GM23338 (cell line): ENCODE measurements at regions not wholly inside any gene's neighbourhood (a gene's known extent, or its start where the extent isn't known, plus 50 kb on each side); places are given as distances from the start of the nearest gene placed in this dataset.

Source experiments
- ATAC-seq: fragments of 200-7000 bp; cut with Tn5 transposase; 3 replicates; pipeline ENCODE4 v1.9.1; 2020
- DNase-seq: peaks from one replicate; pipeline ENCODE4 v3.0.0-alpha.2; 2015; ENCODE audit warnings: low spot score
- H2AFZ ChIP-seq: fragments of 200-600 bp; sonication (generic); 2 replicates; pipeline ENCODE4 v1.8.0; 2016; ENCODE audit warnings: antibody characterized with exemption, mild to moderate bottlenecking, moderate library complexity
- H3F3A ChIP-seq: fragments of 200-600 bp; sonication (generic); replicated peaks from 2 replicates; pipeline ENCODE4 v1.8.0; 2017; ENCODE audit warnings: antibody characterized with exemption, mixed run types, low read depth
- H3K27ac ChIP-seq: fragments of 200-600 bp; sonication (generic); 2 replicates; pipeline ENCODE4 v1.6.1; 2016; ENCODE audit warnings: low read depth
- H3K27me3 ChIP-seq: fragments of 200-600 bp; sonication (generic); 2 replicates; pipeline ENCODE4 v1.8.0; 2016; ENCODE audit warnings: mild to moderate bottlenecking, mixed run types, moderate library complexity; ENCODE audit not compliant: insufficient read depth
- H3K36me3 ChIP-seq: fragments of 200-600 bp; sonication (generic); 2 replicates; pipeline ENCODE4 v1.8.0; 2016; ENCODE audit warnings: mild to moderate bottlenecking; ENCODE audit not compliant: insufficient read depth
- H3K4me1 ChIP-seq: fragments of 200-600 bp; sonication (generic); 2 replicates; pipeline ENCODE4 v1.8.0; 2016; ENCODE audit warnings: mild to moderate bottlenecking, moderate library complexity; ENCODE audit not compliant: insufficient read depth
- H3K4me2 ChIP-seq: fragments of 200-600 bp; sonication (generic); 2 replicates; pipeline ENCODE4 v1.7.1; 2017; ENCODE audit warnings: mixed run types
- H3K4me3 ChIP-seq: fragments of 200-600 bp; sonication (generic); 2 replicates; pipeline ENCODE4 v1.6.1; 2016; ENCODE audit warnings: mixed run types
- H3K79me2 ChIP-seq: fragments of 200-600 bp; sonication (generic); replicated peaks from 2 replicates; pipeline ENCODE4 v1.8.0; 2017; ENCODE audit warnings: mild to moderate bottlenecking; ENCODE audit not compliant: insufficient read depth
- H3K9me2 ChIP-seq: fragments of 200-600 bp; sonication (generic); 2 replicates; pipeline ENCODE4 v1.8.0; 2017; ENCODE audit not compliant: insufficient read depth
- H4K20me1 ChIP-seq: fragments of 200-600 bp; sonication (generic); replicated peaks from 2 replicates; pipeline ENCODE4 v1.8.0; 2017; ENCODE audit warnings: mild to moderate bottlenecking; ENCODE audit not compliant: insufficient read depth
- H3K27ac Mint-ChIP-seq: 2 replicates; pipeline ENCODE4 v1.8.0; 2020; ENCODE audit warnings: inconsistent platforms, mild to moderate bottlenecking, moderate library complexity, mixed read lengths
- H3K27me3 Mint-ChIP-seq: 3 replicates; pipeline ENCODE4 v1.8.0; 2022; ENCODE audit warnings: low read depth, mild to moderate bottlenecking, moderate library complexity, mixed read lengths, inconsistent platforms; ENCODE audit not compliant: insufficient read depth, poor library complexity
- H3K36me3 Mint-ChIP-seq: 3 replicates; pipeline ENCODE4 v1.8.0; 2021; ENCODE audit warnings: low read depth, mild to moderate bottlenecking, inconsistent platforms, moderate library complexity, mixed read lengths
- H3K4me1 Mint-ChIP-seq: 3 replicates; pipeline ENCODE4 v1.8.0; 2020; ENCODE audit warnings: mild to moderate bottlenecking, inconsistent platforms, mixed read lengths
- H3K4me3 Mint-ChIP-seq: 3 replicates; pipeline ENCODE4 v1.8.0; 2021; ENCODE audit warnings: moderate library complexity, mild to moderate bottlenecking, inconsistent platforms, mixed read lengths
- H3K9me3 Mint-ChIP-seq: 3 replicates; pipeline ENCODE4 v1.8.0; 2020; ENCODE audit warnings: moderate library complexity, mild to moderate bottlenecking, inconsistent platforms, mixed read lengths
- CREB1 ChIP-seq: fragments of 250-450 bp; sonication (Bioruptor Pico); IDR thresholded peaks from 2 replicates; pipeline ENCODE4 v1.5.0; 2020; ENCODE audit warnings: low read depth, mild to moderate bottlenecking, moderate library complexity
- EZH2 ChIP-seq: fragments of 200-600 bp; sonication (generic); IDR thresholded peaks from one replicate; pipeline ENCODE4 v1.8.0; 2017; ENCODE audit warnings: antibody characterized with exemption, mild to moderate bottlenecking, low read depth; ENCODE audit not compliant: unreplicated experiment
- EZH2phosphoT487 ChIP-seq: fragments of 200-600 bp; sonication (generic); IDR thresholded peaks from one replicate; pipeline ENCODE4 v1.8.1; 2018; ENCODE audit warnings: antibody characterized with exemption; ENCODE audit not compliant: unreplicated experiment
- NANOG ChIP-seq: IDR thresholded peaks from 2 replicates; pipeline ENCODE4 v1.6.1; 2016; ENCODE audit warnings: antibody characterized with exemption, borderline replicate concordance
- STAT1 ChIP-seq: IDR thresholded peaks from one replicate; pipeline ENCODE4 v1.6.1; 2016; ENCODE audit warnings: antibody characterized with exemption; ENCODE audit not compliant: unreplicated experiment
- ZNF331 ChIP-seq: fragments of 250-450 bp; sonication (Bioruptor Pico); IDR thresholded peaks from 2 replicates; pipeline ENCODE4 v1.5.0; 2020; ENCODE audit warnings: low read depth, mild to moderate bottlenecking, moderate library complexity
- TF ChIP-seq, protein P1 (sequence below): IDR thresholded peaks from one replicate; pipeline ENCODE4 v1.6.1; 2018; ENCODE audit warnings: antibody characterized with exemption; ENCODE audit not compliant: unreplicated experiment

DNA sequence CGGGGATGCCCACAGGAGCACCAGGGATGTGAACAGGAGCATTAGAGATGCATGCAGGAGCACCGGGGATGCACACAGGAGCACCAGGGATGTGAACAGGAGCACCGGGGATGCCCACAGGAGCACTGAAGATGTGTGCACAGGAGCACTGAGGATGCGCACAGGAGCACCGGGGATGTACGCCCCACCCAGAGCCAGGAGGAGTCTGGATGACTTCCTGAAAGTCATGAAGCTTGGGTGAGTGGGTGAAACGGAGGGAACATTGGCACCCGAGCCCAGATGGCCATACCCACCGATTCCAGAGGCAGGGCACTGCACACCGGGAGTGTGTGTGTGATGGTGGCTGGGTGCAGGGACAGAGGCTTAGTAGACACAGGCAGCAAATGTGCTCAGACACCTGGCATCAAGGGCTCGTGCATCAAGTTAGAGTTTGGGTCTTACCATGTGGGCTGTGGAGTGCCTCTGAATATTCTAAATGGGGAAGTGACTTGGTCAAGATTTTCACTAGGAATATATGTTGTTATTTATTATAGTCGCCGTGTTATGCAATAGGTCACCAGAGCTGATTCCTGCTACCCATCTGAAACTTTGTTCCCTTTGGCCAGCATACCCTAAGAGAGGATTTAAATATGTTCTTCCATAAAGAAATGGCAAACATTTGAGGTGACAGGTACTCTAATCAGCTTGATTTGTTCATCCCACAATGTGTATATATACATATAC is 365.8 kb upstream of the MYT1L start (continued):
- TF ChIP-seq, protein P1, sequence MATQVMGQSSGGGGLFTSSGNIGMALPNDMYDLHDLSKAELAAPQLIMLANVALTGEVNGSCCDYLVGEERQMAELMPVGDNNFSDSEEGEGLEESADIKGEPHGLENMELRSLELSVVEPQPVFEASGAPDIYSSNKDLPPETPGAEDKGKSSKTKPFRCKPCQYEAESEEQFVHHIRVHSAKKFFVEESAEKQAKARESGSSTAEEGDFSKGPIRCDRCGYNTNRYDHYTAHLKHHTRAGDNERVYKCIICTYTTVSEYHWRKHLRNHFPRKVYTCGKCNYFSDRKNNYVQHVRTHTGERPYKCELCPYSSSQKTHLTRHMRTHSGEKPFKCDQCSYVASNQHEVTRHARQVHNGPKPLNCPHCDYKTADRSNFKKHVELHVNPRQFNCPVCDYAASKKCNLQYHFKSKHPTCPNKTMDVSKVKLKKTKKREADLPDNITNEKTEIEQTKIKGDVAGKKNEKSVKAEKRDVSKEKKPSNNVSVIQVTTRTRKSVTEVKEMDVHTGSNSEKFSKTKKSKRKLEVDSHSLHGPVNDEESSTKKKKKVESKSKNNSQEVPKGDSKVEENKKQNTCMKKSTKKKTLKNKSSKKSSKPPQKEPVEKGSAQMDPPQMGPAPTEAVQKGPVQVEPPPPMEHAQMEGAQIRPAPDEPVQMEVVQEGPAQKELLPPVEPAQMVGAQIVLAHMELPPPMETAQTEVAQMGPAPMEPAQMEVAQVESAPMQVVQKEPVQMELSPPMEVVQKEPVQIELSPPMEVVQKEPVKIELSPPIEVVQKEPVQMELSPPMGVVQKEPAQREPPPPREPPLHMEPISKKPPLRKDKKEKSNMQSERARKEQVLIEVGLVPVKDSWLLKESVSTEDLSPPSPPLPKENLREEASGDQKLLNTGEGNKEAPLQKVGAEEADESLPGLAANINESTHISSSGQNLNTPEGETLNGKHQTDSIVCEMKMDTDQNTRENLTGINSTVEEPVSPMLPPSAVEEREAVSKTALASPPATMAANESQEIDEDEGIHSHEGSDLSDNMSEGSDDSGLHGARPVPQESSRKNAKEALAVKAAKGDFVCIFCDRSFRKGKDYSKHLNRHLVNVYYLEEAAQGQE: no peak

DNA sequence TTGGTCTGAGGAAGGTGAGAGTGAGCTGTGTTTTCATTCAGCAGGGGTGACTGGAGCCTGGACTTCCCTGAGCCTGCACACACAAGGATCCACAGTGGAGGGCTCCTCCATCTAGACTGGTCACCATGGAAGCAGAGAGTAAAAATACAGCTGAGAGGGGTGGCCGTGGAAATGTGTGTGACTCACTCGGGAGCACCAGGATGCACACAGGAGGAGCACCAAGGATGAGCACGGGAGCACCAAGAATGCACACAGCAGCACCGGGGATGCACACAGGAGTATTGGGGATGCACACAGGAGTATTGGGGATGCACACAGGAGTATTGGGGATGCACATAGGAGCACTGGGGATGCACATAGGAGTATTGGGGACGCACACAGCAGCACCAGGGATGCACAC is 365.2 kb upstream of the MYT1L start:
- ATAC-seq (no peak), DNase-seq (no peak)
- TF ChIP-seq NANOG (no peak), CREB1 (no peak), ZNF331 (no peak), EZH2 (no peak), STAT1 (no peak), EZH2phosphoT487 (no peak)
- TF ChIP-seq, protein P1: no peak
- no peak overlapping the region for H3K4me3 ChIP-seq
- peaks cover 4% of the 10 kb centered on the region; the same call in 1 of the 2 replicates for H3K4me1 ChIP-seq
- H3K4me3 Mint-ChIP-seq: no peak overlapping the region
- no peaks in the 10 kb centered on the region for H4K20me1 ChIP-seq
- H3K9me2 ChIP-seq: no peaks in the 10 kb centered on the region
- H3K36me3 Mint-ChIP-seq: no peaks in the 10 kb centered on the region
- no peak overlapping the region for H2AFZ ChIP-seq
- H3K27me3 Mint-ChIP-seq: peaks cover 15% of the 10 kb centered on the region
- H3K4me1 Mint-ChIP-seq: peaks cover 32% of the 10 kb centered on the region
- no peaks in the 10 kb centered on the region for H3K79me2 ChIP-seq
- no peak overlapping the region for H3K27ac ChIP-seq
- H3K27me3 ChIP-seq: no peaks in the 10 kb centered on the region
- no peaks in the 10 kb centered on the region for H3K36me3 ChIP-seq
- H3K9me3 Mint-ChIP-seq: no peaks in the 10 kb centered on the region
- no peak overlapping the region for H3K4me2 ChIP-seq
- no peak overlapping the region for H3K27ac Mint-ChIP-seq
- H3F3A ChIP-seq: no peaks in the 10 kb centered on the region
